ENCODE measurements at regions not wholly inside any gene's neighbourhood (a gene's known extent, or its start where the extent isn't known, plus 50 kb on each side); places are given as distances from the start of the nearest gene placed in this dataset.

DNA sequence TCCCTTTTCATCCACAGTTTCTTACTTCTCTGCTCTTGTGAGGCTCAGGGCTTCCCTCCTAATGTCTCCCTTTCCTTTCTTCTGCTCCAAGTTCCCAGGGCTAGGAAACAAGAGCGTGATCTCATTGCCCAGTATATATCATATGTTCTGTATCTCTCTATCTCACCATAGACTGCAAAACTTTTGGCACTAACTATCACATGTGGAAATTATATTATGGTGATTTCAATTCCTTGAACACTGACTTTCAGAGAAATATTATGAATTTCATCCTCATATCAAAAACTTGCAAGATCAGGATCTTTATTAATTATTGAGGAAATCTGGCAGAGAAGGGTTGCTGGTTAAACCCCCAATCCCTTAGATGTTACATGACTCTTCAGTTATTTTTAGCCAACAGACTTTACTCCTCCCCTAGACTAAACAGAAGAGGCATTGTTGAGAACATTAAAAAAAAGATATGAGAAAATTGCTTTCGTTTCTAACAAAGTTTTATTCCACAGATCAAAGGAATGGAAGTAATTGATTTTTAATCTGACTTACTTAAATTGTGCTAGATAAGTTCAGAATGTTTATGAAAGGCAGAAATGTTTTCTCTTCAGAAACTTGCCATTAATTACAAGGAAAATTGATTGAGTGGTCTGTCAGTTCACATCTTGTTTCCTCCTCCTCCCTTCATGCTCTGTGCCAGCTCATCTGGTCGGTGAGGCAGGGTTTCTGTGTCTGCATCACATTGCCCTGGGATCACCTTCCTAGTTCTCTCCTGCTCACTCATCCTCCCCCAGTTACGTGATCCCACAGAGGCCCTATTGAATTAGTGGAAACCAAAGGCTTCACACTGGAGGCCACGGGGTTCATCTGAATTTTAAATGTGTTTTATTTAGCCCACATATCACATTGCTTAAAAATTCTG lies 378.5 kb downstream of the LMO7 start:
- H3K27me3 ChIP-seq: no peaks in the 10 kb centered on the region
- H3K27ac ChIP-seq: peak overlapping the region in 1 of 4 donors; percentile 5
- TF ChIP-seq, protein P1, sequence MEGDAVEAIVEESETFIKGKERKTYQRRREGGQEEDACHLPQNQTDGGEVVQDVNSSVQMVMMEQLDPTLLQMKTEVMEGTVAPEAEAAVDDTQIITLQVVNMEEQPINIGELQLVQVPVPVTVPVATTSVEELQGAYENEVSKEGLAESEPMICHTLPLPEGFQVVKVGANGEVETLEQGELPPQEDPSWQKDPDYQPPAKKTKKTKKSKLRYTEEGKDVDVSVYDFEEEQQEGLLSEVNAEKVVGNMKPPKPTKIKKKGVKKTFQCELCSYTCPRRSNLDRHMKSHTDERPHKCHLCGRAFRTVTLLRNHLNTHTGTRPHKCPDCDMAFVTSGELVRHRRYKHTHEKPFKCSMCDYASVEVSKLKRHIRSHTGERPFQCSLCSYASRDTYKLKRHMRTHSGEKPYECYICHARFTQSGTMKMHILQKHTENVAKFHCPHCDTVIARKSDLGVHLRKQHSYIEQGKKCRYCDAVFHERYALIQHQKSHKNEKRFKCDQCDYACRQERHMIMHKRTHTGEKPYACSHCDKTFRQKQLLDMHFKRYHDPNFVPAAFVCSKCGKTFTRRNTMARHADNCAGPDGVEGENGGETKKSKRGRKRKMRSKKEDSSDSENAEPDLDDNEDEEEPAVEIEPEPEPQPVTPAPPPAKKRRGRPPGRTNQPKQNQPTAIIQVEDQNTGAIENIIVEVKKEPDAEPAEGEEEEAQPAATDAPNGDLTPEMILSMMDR (IDR thresholded peaks at IDR 0.05): no peak
- H3K36me3 ChIP-seq: no peaks in the 10 kb centered on the region
- no peak for DNase-seq
- no peak overlapping the region for H3K4me3 ChIP-seq
- no peaks in the 10 kb centered on the region for H3K9me3 ChIP-seq
- H3K4me1 ChIP-seq: no peaks in the 10 kb centered on the region

DNA sequence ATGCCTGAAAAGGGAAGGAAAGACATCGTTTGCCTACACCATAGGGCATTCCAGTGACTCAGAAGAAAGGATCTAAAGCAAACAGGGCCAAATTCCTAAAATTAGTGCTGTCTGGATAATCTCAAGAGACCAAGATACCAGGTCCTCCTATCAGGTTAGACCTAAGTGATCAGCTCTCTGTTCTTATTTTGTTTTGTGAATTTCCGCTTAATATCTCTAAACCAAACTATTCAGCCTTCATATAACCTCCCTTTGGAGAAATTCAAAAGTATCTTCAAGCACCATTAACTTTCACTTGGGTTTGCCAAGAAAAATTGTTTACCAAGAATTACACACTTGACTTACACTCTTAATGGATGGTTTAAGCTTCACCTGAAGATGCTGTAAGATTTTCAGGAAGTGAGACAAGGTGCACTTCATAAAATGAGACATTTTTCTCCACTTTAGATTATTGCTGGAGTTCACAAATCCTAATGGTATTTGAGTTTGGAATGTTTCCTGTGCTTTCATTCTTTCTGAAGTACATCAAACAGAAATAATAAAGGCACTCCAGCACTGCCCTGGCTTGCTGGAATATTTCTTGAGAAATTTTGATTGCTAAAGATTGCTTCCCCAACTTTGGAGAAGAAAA lies 376.1 kb downstream of the LMO7 start:
- no peak for DNase-seq
- TF ChIP-seq, protein P1 (IDR thresholded peaks at IDR 0.05): no peak
- no peaks in the 10 kb centered on the region for H3K4me1 ChIP-seq
- no peaks in the 10 kb centered on the region for H3K9me3 ChIP-seq
- no peak overlapping the region for H3K27ac ChIP-seq
- no peaks in the 10 kb centered on the region for H3K27me3 ChIP-seq
- no peaks in the 10 kb centered on the region for H3K36me3 ChIP-seq
- H3K4me3 ChIP-seq: no peak overlapping the region

DNA sequence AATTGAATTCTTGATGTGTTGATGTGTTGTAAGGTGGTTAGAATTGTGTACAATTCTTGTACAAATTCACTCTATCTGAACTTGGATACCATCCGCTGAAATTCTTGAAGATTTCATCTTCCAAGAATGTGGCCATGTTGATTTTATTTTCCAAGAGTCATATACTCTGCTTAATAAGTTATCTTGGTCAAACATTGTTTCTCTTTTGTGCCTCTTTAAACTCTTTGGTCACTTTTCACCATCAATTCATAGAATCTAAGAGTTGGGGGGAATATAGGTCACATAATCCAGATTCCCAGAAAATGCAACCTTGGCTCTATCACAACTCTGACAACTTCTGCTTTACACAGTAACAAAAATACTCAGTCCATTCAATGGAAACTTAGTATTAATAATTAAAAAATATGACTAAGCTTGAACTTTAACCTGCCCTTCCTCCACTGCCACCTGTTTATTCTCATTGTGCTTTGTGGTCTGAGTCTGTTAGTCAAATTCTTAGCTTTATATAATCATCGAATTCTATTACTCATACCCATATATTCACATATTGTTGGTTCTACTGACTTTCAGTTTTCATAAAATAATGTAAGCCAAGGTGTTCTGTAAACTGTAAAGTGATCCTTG lies 373.2 kb downstream of the LMO7 start:
- no peak overlapping the region for H3K27ac ChIP-seq
- no peaks in the 10 kb centered on the region for H3K36me3 ChIP-seq
- H3K4me1 ChIP-seq: no peaks in the 10 kb centered on the region
- H3K9me3 ChIP-seq: no peaks in the 10 kb centered on the region
- no peak for TF ChIP-seq POLR2A (IDR thresholded peaks at IDR 0.05)
- no peak for DNase-seq
- H3K27me3 ChIP-seq: no peaks in the 10 kb centered on the region
- no peak overlapping the region for H3K4me3 ChIP-seq

DNA sequence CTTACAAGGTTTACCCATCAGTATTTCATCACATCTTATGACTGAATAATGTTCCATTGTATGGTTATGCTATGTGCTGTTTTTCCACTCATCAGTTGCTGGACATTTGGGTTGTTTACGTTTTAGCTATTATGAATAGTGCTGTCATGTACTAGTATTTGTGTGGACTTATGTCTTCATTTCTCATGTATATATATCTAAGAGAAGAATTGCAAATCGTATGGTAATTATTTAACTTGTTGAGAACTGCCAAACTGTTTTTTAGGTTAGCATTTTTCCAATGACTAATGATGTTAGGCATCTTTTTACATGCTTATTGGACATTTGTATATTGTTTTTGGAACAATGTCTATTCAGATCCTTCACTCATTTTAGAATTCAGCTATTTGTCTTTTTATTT lies 368.3 kb downstream of the LMO7 start:
- DNase-seq: no peak
- TF ChIP-seq, protein P1 (IDR thresholded peaks at IDR 0.05): no peak
- TF ChIP-seq POLR2A (IDR thresholded peaks at IDR 0.05): no peak
- Histone ChIP-seq H3K27me3 (no peaks in the 10 kb centered on the region), H3K4me3 (no peak overlapping the region), H3K36me3 (no peaks in the 10 kb centered on the region), H3K27ac (no peak overlapping the region), H3K4me1 (no peaks in the 10 kb centered on the region), H3K9me3 (no peaks in the 10 kb centered on the region)

DNA sequence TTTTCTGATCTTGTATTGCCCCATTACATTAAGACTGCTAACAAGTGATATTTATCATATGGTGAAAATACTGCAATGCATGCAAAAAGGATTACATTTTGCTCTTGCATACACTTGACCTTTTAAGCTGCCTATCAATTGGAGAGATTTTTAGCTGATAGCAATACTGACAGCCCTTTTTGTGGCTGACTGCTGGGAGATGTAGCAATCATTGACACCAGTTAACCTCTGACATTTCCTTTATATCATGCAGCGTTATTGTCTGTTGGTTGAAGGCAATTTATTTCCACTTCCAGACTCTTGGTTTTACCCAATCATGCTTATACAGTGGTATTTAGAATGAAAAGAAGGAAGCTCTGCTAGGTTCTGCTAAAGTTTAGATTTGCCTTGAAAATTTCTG lies 364.0 kb downstream of the LMO7 start:
- Histone ChIP-seq H3K27ac (no peak overlapping the region), H3K9me3 (no peaks in the 10 kb centered on the region), H3K27me3 (no peaks in the 10 kb centered on the region), H3K4me3 (no peak overlapping the region), H3K4me1 (no peaks in the 10 kb centered on the region), H3K36me3 (no peaks in the 10 kb centered on the region)
- TF ChIP-seq, protein P1 (IDR thresholded peaks at IDR 0.05): no peak
- no peak for TF ChIP-seq POLR2A (IDR thresholded peaks at IDR 0.05)
- DNase-seq: no peak

DNA sequence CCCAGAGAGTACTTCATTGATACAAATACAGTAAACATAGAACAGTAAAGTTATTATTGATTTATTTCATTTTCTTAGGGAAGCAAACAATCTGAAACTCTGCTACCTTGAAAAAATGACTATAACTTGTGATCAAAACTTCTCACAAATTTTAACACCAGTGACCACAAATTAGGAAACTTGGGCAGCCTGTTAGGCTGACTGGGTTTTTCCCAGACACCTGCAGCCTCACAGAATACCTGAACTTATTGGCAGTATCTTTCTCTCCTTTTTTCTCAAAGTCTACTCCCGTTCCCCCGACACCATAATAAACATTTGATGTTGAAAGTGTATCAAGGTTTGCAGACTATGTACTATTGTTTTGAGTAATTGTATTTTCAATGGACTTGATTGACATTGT lies 360.5 kb downstream of the LMO7 start:
- Histone ChIP-seq H3K27me3 (no peaks in the 10 kb centered on the region), H3K36me3 (no peaks in the 10 kb centered on the region), H3K4me1 (no peaks in the 10 kb centered on the region), H3K9me3 (no peaks in the 10 kb centered on the region), H3K4me3 (no peak overlapping the region), H3K27ac (no peak overlapping the region)
- TF ChIP-seq, protein P1 (IDR thresholded peaks at IDR 0.05): no peak
- no peak for TF ChIP-seq POLR2A (IDR thresholded peaks at IDR 0.05)
- no peak for DNase-seq

Data from Peyer's patch (tissue), 4 donors.